GM18511 (cell line): ENCODE measurements at regions not wholly inside any gene's neighbourhood (a gene's known extent, or its start where the extent isn't known, plus 50 kb on each side); places are given as distances from the start of the nearest gene placed in this dataset.

ENCODE experiments used
- ATAC-seq: cut with Tn5 transposase; IDR thresholded peaks from one replicate; pipeline ENCODE4 v1.9.1; 2021; ENCODE audit warnings: mild to moderate bottlenecking, moderate library complexity; ENCODE audit not compliant: unreplicated experiment

DNA sequence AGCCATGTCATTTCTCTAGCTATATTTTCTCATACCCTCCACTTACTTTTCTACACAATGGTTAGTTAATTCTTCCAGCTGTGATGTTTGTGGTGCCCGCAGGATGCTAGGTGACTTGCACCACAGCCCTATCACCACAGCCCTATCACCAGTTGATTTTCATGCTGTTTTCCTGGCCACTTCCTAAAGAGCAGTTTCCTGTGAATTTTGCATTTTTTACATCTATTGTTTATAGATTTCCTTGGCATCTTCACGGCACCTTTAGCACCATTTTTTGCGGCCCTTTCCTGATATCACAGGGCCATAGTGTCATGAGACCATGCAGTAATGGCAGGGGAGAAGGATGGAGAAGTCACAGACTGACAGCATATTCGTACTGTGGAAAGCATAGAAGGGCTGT lies 132.9 kb upstream of the PRICKLE2 start:
- no peak for ATAC-seq

DNA sequence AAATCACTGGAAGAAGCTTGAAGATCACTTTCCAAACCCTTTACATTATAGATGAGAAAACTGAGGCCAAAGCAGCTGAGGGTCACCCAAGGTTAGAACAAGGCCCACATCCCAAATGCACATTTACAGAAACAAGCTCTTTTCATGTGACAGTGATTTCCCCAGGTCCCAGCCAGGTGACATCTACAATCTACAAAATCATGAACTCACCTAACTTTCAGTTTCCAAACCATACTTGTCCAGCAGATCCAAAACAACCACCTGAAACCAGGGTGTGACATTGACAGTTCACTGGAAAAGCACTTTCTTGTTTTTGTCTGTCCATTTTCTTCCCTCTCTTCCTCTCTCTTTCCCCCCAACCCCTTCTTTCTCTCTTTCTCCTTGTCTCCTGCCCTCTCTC lies 132.2 kb upstream of the PRICKLE2 start:
- no peak for ATAC-seq

DNA sequence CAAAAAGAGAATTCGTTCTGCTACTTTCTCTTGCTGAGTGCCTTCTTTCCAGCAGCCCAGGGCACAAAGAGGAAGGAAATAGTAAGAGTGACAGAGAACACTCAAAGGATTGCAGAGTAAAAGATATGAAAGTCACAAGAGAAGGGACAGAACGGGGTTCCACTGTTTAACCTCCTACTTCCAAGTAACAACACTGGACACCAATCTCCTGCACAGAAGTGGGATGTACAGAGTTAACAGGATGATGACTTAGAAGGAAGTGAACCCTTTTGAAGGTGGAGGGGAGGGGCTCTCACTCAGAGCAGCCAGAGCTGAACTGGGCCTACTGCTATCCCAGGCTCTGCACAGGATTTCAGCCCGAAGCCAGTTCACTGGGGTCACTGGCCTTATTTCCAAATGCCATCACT lies 130.1 kb upstream of the PRICKLE2 start:
- ATAC-seq, result no peak

DNA sequence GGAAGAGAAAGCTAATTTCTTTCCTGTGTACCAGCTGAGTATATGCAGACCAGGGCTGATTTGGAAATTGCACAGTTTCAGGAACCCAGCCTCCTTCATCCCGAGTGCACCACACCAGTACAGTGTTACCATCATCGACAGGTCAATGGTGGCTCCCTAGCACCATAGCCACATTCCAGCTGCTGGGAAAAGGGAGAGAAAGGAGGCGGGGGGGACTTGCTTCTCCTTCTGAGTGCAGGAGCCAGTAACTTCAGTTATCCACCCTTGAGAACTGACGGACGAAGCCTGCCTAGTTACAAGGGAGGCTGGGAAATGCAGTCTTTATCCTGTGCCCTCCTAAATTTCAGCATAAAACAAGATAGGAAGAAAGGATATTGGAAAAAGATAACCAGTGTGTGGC lies 129.7 kb upstream of the PRICKLE2 start:
- no peak for ATAC-seq

DNA sequence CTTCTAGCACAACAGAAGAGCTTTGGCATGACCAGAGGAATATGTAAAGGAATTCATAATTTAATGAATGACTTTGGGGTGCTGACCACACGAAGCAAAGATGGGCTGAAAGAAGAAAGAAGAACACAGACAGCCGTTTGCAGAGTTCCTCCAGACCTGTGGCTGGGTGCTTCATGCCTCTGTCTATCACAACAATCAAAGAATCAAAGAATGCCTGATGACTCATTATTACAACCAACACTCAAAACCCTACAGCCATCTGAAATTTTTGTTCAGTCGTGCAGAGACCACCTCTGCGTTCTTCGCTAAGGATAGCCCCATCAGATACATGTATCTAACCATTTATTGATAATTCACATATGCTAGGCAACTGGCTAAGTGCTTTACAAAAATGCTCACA lies 129.0 kb upstream of the PRICKLE2 start:
- no peak for ATAC-seq

DNA sequence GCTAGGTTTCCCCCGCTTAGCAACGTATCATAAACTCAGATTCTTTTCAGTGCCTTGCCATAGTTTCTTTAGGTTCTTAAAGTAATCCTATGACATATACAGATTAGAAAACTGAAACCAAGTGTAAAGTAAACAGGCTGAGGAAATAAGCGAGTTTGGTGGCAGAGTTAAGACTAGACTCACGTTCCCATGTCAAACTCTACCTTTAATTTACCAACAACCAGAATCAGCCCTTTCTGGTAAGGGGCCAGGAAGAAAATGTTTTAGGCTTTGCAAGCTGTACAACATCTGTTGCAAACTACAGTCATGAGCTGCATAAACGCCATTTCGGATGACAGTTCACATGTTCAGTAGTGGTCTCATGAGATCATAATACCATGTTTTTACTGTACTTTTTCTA lies 128.0 kb upstream of the PRICKLE2 start:
- ATAC-seq, result no peak

DNA sequence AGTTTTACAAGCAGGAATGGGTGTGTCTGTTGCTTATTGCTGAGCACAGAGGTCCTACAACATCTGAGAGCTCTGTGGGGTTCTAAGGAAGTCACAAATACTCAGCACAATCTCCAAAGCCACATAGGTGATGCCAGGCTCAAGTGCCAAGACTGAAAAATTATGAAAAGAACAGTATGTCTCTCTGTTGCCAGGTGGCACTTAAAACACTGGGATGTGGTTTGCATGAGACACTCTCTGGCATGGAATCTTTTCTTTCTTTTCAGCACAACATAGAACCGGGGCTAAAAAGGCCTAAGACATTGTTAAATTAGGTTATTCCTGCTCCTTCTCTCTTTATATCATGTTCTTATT lies 127.3 kb upstream of the PRICKLE2 start:
- no peak for ATAC-seq

DNA sequence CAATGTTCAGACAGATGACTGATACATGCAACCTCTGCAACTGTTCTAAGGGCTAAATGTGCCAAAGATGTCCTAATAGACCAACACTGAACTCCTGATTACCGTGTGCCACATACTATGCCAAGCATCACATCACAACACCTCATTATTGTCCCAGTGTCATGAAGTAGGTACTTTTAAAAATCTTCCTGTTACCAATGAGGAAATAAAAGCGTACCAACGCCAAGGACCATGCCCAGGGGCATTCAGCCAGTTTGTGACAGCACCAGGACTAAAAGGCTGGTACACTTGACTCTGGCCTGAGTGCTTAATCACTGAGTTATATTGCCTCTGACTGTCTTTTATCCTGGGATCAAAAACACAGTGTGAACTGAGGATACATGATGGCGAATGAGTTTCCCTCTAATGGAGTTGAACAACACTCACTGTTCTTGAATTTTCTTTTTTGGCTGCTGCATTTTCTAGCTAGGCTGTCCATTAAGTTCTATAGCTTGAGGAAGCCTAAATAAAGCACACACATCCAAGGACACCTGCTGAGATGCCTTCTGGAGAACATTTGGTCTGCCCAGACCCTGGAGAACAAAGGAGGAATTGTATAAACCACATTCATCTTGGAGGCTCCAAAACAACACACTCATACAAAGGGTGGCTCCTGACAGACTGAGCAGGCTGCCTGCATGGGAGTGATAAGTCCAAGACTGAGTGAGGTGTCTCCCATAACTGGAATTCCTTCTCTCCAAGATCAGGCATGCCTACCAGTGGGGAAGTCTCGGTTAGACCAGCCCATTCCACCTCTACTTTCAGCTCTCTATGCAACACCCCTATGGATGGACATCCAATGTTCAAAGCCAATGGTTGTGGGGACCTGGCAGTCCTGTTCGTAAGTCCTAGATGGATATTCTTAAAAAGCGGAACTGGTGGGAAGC lies 126.7 kb upstream of the PRICKLE2 start:
- no peak for ATAC-seq

DNA sequence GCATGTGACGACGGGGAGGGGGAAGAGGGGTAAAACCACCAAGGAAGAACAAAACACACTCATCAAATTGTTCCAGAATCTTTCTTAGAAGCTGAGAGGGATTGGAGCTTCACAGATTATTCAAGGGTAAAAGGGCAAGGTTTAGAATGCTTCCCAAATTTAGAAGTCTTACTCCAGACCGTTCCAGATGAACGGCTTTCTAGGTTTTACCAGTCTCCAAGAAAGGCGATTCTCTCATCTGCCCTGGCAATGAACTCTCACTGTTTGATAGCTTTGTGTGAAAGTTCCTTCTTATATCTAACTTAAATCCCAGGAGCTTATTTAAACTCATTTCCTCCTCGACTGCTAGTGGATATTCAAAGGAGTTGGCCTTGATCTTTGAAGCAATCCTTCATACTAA lies 124.3 kb upstream of the PRICKLE2 start:
- no peak for ATAC-seq

DNA sequence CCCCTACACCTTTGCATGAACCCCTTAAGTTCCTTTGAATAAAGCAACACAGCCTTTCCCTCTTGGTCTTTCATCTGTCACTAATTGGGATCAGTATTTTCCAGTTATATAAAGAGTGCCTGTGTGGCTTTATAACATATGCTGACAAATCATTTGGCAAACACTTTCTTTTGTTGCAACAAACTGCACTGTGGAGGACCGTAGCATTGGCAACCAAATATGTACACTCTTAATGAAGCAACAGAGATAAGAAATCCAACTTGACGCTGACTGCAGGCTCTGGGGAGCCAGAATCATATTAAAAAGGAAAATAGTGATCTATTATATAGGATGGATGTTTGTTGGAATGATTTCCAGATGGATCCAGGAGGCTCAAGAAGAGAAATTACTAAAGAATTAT lies 120.1 kb upstream of the PRICKLE2 start:
- ATAC-seq, result no peak

DNA sequence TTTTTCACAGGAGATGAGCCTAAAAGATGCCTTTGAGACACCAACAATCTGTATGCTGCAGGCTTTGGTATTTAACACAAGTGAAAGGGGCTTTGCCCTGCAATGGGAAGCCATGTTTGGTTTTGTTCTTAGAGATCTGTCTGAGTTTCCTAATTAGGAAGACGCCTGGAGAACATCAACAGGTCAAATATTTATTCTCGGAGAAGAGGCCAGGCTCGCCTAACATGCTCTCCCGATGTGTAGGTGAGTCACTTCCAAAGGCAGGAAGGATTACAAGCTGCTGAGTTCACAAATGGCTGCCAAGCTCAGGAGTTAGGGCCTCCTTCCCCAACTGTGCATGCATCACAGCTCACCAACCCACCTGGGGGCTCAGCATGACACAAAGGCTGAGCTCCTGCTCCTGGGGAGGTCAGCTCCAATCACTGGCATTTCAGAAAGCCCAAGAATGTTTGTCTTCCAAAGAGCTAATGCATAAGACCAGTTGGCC lies 119.5 kb upstream of the PRICKLE2 start:
- ATAC-seq, result no peak

DNA sequence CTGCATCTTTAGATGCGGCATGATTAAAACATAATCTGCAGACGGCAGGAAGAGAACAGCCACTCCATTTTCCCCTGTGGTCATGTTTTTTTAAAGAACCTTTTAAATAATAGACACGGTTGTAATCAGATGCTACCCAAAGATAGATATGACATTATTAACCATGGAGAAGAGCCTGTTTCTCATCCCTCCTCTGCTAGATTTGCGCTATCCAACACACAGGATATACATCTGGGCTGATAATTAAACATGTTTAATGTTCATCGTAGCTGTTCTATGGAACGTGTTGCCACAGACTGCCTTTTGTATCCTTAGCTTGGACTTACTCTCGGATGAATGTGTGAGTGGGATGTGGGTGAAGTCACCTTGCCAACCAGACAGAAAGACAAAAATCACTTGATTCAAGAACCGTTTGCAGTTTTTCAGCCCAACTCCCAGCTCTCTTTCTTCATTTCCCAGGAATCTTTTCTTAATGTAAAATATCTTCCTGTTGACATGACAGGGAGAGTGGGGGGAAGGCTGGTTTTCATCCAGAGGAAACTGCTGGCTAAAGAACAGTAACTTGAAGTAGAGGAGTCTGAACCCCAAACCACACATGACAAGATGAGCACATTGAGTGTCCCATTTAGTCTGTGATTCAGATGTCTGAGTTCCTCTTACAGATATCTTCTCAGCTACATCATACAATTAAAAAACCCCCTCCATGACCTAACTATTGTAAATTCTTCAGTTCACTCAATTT lies 118.6 kb upstream of the PRICKLE2 start:
- ATAC-seq, result no peak

DNA sequence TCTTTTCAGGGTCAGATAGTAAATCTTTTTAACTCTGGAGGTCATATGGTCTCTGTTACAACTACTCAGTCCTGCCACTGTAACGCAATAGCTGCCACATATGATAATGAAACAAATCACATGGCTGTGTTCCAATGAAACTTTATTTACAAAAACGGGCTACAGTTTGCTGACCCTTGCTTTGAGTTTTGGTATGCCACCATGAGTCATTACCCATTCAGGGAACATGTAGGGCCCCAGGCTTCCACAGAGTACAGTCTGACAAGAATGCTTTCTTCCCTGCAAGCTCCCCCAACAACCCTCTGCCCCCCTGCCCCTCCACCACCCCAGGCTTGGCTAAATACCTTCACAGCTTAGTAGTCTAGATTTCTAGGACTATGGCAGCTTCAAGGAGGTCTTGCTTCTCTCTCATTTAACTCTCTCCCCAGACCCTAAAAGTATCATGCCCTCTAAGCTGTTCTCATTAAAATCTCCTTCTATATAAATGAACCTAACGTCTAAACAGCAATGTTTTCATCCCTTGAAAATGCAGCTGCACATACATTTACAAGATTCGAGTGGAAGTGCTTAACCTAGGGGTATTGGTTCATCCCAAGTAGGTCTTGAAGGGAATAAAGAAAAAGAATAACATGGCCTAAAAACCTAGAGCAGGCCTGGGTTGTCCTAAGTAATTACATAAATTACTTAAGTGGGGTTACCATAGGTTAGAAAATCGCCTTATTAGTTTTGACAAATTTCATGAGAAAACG lies 117.8 kb upstream of the PRICKLE2 start:
- no peak for ATAC-seq

DNA sequence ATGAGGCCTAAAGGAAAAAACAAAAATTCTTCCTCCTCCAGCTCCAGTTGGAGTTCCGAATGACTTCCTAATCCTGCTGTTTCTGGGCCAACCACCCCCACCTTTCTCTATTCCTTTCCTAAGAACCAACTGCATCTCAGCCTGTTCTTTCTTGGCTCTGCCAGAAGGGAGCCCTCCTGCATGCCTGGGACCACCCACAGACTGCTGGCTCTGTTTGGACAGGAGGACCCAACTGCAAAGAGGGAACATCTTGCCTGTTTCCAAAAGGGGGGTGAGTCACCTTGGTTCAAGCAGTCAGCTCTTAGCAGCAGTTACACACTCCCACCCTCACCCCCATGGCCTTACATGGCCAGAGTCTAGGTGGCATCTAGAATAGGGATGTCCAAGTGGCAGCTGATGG lies 116.0 kb upstream of the PRICKLE2 start:
- no peak for ATAC-seq

DNA sequence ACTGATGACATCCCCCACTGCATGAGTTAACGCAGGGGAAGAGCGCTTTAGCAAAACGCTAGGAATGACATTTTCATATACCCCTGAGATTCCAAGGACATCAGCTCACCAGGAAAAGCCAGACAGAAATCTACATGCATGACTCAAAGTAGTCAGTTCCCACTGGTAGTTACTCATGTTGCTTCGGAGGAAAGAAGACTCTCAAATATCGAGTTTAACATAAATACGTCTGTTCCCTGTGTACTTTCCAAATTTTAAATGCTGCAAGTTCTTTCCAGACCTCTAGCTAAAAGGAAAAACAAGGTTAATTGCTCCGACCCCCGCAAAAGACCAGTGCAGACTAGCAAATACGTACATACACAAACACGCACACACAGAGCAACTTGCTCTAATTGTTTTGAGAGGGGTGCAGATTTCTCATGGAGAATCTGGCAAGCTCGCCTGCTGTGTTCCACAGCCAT lies 115.4 kb upstream of the PRICKLE2 start:
- ATAC-seq, result no peak

DNA sequence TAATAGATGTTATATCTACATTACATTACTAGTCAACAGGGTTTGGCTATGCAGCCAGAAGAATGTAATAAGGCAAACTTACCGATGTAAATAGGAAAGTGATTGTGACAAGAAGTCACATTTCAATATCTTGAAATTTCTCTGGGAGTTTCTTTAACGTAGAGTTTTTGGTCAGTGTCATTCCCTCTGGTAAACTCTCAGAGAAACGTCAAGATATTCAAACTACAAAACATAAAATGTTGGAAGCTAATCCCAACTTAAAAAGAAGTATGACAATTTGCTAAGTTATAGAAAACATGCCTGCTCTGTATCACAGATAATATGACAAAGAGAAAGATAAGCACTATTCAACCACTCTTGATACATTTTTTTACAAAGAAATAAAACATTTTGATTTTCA lies 111.2 kb upstream of the PRICKLE2 start:
- ATAC-seq, result no peak

DNA sequence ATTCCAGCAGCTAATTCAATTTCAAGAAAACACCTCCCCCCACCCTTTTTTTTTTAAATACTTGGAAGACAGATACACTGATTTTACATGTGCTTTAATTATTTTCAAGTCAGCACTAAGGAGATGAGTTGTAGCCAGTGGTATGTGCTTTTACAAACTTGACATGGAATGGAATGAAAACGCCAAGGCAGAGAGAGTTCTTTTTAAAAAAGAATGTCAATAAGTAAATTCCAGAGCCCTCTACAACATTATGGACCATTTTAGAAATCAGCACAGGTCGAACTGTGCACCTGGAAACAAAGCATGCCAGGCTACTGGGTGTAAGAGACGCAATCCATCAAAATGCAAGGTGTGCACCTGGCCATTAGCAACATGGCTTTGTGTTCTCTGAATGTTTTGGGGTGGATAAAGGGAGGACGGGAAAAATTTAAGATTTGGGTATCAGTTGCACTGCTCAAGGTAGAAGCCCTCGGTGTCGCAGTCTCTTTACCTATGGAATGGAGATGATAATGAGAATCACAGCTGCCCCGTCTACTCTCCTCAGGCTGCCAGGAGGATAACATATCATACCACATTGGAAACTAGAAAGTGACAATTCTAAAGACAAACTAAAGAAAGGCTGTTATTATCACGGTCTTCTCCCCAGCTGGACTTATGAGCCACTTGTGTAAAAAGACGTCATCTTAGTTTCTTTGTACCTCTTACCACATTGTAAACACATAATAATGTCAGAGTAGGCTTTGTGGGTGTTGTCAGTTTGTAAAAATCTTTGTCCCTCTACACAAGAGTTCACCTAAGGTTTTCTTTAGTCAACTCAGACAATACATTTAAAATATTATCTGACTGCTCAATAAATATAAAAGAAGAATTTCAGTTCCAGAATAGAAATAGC lies 107.4 kb upstream of the PRICKLE2 start:
- no peak for ATAC-seq

DNA sequence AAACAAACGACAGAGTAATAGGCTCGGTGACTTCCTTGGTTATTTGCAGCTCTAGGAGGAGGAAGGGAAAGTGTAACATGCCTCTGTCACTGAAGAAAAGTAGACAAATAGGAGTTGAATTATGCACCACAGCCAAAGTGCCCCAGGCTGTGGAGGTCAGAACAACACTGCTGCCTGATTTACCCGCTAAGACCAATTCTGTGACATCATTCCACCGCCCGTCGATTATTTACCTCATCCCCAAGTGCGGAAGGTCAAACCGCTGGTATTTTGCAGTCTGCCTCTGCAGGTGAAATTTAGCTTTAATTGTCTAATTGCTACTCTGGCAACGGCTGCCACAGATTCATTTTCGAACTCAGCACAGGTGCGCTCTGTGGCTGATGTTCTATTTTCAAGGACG lies 106.3 kb upstream of the PRICKLE2 start:
- ATAC-seq, result no peak

DNA sequence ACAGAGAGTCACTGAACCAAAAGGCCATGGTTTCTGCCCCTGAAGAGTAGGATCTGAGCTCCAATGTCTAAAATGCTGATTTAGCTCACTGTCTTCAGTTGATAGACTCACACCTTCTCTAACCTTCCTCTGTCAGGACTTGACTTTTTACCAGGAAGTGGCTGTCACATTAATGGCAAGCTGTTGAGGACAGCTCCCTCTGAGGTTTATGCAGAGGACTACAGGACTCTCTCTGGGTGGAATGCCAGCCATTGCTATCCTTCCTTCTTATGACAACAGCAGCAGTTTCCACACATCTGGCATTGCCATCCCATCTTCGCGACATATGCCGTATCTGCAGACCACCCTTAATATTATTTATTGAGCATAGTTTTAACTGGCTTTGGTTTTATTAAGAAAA lies 103.8 kb upstream of the PRICKLE2 start:
- ATAC-seq, result no peak

DNA sequence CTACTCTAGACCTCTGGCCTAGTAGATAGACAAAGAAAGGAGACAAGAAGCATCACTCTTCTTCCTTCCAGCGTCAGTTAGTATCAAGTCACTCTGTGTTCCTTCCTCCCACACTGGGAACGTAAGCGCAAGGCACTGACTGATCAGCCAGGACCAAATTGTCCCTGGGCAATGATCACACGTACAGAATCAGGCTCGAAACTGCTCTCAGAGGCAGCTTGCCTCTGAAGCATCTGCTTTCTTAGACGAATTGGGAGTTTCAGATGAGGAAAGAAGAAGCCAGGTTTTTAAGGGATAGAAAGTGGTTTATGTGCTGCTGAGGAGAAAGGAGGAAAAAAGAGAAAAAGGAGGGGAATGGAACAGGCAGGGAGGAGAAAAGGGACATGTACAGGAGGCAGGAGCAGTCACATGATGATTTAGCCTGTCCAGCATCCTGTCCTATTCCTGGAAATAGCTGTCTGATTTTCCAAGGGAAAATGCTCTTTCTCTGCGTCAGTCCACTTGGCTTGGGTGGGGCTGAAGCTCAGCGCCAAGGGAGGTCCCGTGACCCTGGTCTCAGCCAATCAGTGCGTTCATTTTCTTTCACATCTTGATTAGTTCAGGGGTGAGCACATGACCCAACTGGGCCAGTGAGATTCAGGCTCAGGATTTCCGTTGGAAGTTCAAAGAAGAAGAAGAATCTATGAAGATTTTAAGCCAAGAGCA lies 102.0 kb upstream of the PRICKLE2 start:
- no peak for ATAC-seq
